Activated CD8-positive, alpha-beta memory T cell treated with anti-CD3 and anti-CD28 coated beads, Interleukin-2, amount 50 U/mL, for 4 hours (primary cell): ENCODE measurements at regions not wholly inside any gene's neighbourhood (a gene's known extent, or its start where the extent isn't known, plus 50 kb on each side); places are given as distances from the start of the nearest gene placed in this dataset.

ENCODE experiments used
- DNase-seq: peaks from one replicate; pipeline ENCODE4 v3.0.0-alpha.2; 2020

DNA sequence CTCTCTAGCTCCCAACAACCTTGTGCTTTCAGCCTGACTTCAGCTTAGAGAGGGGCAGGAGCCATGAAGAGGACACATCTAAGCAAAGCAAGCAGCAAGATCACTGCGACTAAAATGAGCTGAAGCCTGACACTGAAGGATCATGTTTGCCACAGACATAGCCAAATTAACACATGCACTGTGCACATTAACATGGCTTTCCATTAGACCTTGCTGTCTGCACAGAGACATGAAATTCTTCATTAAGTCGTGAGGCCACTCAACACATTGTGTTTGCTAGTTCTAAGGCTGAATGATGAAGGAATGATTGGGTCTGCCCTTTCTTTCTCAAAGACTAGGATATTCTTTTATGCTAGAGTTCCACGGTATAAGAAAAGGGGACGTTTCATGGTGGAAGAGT lies 558.3 kb upstream of the PSMD7 start:
- no peak for DNase-seq

DNA sequence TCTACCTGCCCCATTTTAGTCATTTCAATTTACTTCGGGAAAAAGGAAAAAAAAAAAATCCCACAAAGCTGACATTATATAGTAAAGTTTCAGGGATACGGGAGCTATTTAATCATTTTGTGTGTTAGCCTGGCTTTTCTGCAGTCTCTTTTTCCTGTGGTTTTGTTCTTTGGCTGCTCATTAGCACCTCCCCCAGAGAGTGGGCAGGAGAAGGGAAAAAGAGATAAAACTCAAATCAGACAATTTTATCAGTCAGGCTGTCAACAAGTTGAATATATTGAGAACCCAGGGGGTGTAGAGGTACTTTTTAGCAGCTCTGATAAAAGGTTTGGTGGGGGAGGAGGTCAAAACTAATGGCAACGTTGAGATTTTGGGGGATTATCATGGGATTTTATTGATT lies 559.0 kb upstream of the PSMD7 start:
- no peak for DNase-seq

DNA sequence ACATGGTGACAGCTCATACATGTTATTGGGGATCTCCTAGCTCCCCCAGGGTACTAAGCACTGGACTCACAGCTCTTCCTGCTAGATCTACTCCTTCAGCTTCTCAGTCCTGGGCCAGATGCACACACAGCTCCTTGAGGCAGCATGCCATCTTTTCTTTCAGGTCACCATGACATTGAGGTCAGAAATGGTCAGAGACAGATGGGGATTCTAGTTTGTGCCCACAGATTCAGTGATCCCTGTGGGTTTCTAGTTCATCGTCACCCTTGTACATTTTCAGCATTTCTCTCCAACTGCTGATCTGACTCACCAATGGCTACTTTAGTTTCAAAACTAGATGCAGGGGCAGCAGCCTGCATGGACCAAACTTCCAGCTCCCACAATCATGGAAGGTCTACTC lies 560.7 kb upstream of the PSMD7 start:
- DNase-seq: no peak

GRCh38 chr16:73735018-73735417 lies 561.6 kb upstream of the PSMD7 start:
- DNase-seq: no peak

DNA sequence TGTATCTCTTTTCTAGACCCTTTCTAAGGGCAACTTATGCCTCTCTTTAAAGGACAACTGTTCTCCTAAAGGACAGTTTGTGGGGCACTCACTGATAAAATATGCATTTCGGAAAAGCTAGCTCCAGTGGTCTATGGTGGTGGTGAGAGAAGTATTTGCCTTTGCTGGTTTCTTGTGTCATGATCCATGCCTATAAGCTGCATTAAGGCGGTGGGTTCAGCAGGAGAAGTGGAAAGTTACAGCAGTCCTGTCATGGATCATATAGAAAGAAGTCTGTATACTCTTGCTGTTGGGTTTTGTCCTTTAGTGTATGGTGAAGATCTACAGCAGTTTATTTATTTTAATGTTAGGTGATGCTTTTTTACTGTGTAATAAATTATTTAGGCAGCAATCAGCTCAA lies 563.9 kb upstream of the PSMD7 start:
- DNase-seq: no peak

- DNase-seq: no peak
Measured at GRCh38 chr16:73732143-73732542, 564.5 kb upstream of the PSMD7 start.

GRCh38 chr16:73730481-73731090 lies 566.0 kb upstream of the PSMD7 start:
- no peak for DNase-seq

GRCh38 chr16:73725156-73725555 lies 571.5 kb upstream of the PSMD7 start:
- DNase-seq: no peak

DNA sequence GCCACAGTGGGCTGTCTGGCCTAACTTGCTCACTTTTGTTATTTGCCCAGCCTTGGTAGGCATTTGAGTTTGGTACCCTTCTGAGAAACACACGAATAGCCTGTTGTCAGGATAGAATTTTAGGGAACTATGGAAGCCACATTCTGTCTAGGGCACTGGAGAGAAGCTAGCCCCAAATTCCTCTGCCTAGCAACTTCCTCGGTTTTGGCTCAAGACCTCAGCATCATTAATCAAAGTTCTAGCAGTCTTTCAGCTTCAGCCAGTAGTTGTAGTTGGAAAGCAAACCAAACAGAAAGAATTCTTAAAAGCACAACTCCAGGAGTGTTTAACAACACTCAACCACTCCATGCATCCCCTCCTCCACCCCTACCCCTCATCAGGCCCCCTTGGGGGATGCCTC lies 572.1 kb upstream of the PSMD7 start:
- DNase-seq: no peak

- DNase-seq: no peak
Measured at GRCh38 chr16:73717266-73717974, 579.2 kb upstream of the PSMD7 start.

DNA sequence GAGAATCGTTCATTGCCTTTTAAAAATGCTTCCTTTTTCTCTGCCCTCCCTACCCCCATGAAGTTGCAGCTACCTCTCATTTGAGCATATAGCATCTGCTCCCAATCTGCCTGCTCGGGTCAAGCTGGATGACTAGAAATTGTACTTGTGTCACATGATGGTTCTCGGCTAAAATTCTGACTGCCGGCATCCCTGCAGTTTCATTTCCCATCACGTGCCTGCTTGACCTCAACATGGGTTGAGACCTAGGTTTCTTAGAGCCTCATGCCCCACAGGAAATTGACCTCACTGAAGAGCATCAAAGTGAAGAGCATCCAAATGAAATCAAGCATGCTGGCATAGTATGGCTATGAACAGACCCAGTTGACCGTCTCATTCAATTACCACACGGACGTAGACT lies 581.6 kb upstream of the PSMD7 start:
- DNase-seq: no peak

- no peak for DNase-seq
Measured at GRCh38 chr16:73713778-73714495, 582.7 kb upstream of the PSMD7 start.

- DNase-seq: no peak
Measured at GRCh38 chr16:73713251-73713650, 583.4 kb upstream of the PSMD7 start.

- no peak for DNase-seq
Measured at GRCh38 chr16:73711406-73712080, 585.1 kb upstream of the PSMD7 start.

DNA sequence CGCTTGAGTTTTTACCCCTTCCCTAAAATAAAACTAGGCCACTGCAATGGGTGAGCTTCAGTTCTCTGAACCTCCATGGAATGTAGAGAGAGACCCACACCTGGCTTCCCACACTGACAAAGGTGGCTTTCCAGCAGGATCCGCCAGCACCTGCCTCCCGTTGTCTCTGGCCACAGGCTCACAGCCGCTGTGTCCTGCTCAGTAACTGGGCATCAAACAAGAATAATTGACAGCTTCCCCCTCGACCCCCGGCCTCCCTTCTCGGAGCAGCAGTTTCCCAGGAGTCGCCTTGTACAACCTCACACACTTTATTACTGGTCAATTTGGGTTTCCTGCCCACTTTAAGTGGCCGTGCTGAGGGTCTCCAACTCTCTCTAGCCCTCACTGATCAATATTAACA lies 586.1 kb upstream of the PSMD7 start:
- DNase-seq: no peak

GRCh38 chr16:73707863-73708262 lies 588.8 kb upstream of the PSMD7 start:
- no peak for DNase-seq

GRCh38 chr16:73703891-73704290 lies 592.7 kb upstream of the PSMD7 start:
- no peak for DNase-seq

- no peak for DNase-seq
Measured at GRCh38 chr16:73697336-73697735, 599.3 kb upstream of the PSMD7 start.

GRCh38 chr16:73692861-73693260 lies 603.8 kb upstream of the PSMD7 start:
- DNase-seq: no peak

GRCh38 chr16:73683804-73684203 lies 612.8 kb upstream of the PSMD7 start:
- no peak for DNase-seq

GRCh38 chr16:73672135-73672534 lies 624.2 kb upstream of the ZFHX3 start:
- no peak for DNase-seq

GRCh38 chr16:73670836-73671820 lies 623.2 kb upstream of the ZFHX3 start:
- DNase-seq: no peak
